ENCODE measurements at regions not wholly inside any gene's neighbourhood (a gene's known extent, or its start where the extent isn't known, plus 50 kb on each side); places are given as distances from the start of the nearest gene placed in this dataset.

DNA sequence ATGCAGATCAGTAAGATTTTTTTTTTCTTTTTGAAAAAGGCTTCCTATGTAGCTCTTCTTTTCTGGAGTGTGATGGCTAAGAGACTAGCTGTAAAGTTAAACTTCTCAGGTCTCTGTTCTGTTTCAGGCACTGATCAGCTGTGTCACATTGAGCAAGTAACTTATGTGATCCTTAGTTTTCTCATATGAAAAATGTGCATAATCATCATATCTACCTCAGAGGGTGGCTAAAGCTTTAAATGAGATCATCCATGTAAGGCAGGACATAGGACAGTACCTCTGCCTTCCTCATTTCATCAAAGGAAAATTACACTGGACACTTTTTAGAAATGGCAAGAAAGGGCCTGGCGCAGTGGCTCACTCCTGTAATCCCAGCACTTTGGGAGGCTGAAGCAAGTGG is 235.9 kb upstream of the TYRP1 start:
- TF ChIP-seq CTCF (IDR thresholded peaks at IDR 0.05), result no peak

- TF ChIP-seq CTCF (IDR thresholded peaks at IDR 0.05), result no peak
Measured at GRCh38 chr9:12461763-12462460, 231.3 kb upstream of the TYRP1 start.

GRCh38 chr9:12462861-12463260 is 230.3 kb upstream of the TYRP1 start:
- TF ChIP-seq CTCF (IDR thresholded peaks at IDR 0.05), result no peak

DNA sequence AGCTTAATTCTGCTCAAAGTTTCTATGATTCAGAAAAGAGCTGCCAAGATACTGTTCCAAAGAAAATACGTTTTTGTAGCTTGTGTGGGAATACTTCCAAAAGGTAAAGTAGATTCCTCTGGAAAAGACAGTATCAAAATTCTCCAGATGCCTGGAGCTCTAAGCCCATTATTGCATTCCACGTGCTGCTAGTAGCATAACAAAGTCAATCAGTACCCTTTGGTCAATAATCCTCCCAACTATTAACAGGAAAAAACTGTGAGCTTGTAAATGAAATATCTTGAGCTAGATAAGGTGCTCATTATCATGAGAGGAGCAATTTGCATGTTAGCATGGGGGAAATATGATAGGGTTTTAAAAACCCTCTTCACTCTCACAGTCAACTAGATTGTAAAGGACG is 229.5 kb upstream of the TYRP1 start:
- no peak for TF ChIP-seq CTCF (IDR thresholded peaks at IDR 0.05)

- no peak for TF ChIP-seq CTCF (IDR thresholded peaks at IDR 0.05)
Measured at GRCh38 chr9:12464400-12464799, 228.8 kb upstream of the TYRP1 start.

DNA sequence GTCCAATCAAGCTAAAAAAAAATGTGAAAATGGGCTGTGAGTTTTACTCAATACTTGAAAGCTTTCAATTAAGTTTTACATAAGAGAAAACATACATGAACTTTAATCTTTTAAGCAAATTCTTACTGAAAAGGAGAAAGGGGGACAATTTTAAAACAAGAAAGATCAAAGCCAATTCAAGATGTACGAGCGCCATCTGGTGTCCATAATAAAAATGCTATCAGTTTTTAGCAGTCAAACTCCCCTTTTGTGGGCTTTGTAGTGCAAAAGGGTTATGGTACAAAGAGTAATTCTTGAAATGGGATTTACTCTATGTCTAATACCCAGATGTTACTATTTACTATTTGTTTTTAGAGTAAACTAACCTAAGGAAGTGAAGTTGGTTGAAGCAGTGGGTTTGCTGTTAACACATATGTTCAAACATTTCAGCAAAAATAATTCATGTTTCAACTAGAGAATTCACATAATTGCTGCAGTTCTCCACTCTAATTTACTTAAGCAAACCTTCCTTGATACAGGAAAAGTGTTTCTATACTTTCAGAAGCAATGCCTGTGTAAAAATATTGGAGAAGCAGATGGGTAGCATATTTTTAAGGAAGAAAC is 228.2 kb upstream of the TYRP1 start:
- peak; percentile 82 for TF ChIP-seq CTCF (IDR thresholded peaks at IDR 0.05)

DNA sequence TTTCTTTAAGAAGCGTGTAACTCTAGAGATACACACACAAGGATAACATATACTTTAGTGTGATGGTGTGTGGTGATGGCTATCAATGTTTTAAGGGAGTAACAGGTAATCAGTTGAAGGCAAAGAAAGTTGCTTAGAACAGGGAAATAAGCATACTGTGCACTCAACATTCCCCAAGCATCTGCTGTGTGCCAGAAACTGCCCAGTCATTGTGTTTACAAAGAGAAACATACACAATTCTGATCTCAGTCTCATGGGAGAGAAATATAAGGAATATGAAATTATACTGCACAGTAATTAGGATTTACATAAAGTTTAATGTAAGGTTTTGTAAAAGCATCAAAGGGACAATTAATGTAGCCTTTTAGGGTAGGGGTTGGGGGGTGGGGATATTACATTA is 224.1 kb upstream of the TYRP1 start:
- no peak for TF ChIP-seq CTCF (IDR thresholded peaks at IDR 0.05)
